BE2C (cell line): ENCODE measurements at regions not wholly inside any gene's neighbourhood (a gene's known extent, or its start where the extent isn't known, plus 50 kb on each side); places are given as distances from the start of the nearest gene placed in this dataset.

Experiments
- DNase-seq: peaks from one replicate; pipeline ENCODE4 v3.0.0-alpha.2; 2020
- H3K27me3 ChIP-seq: fragments of 250-450 bp; sonication (Bioruptor Pico); 2 replicates; pipeline ENCODE4 v1.5.1; 2020; ENCODE audit warnings: mild to moderate bottlenecking
- H3K36me3 ChIP-seq: fragments of 250-450 bp; sonication (Bioruptor Pico); 2 replicates; pipeline ENCODE4 v1.5.1; 2020; ENCODE audit warnings: mild to moderate bottlenecking
- H3K4me1 ChIP-seq: fragments of 250-450 bp; sonication (Bioruptor Pico); 2 replicates; pipeline ENCODE4 v1.5.1; 2020
- H3K4me3 ChIP-seq: 2 replicates; pipeline ENCODE4 v1.5.1; 2011; ENCODE audit warnings: low read depth, low read length
- H3K9me3 ChIP-seq: fragments of 250-450 bp; sonication (Bioruptor Pico); 2 replicates; pipeline ENCODE4 v1.5.1; 2020
- CTCF ChIP-seq: IDR thresholded peaks from 2 replicates; pipeline ENCODE4 v1.5.1; 2012; ENCODE audit warnings: mild to moderate bottlenecking, low read depth, low read length

GRCh38 chr15:62803856-62804400 lies 238.6 kb upstream of the TPM1 start:
- H3K4me3 ChIP-seq: no peak overlapping the region
- no peaks in the 10 kb centered on the region for H3K27me3 ChIP-seq
- no peak for DNase-seq
- H3K9me3 ChIP-seq: no peaks in the 10 kb centered on the region
- no peak for TF ChIP-seq CTCF
- H3K4me1 ChIP-seq: peaks cover 32% of the 10 kb centered on the region
- no peaks in the 10 kb centered on the region for H3K36me3 ChIP-seq

DNA sequence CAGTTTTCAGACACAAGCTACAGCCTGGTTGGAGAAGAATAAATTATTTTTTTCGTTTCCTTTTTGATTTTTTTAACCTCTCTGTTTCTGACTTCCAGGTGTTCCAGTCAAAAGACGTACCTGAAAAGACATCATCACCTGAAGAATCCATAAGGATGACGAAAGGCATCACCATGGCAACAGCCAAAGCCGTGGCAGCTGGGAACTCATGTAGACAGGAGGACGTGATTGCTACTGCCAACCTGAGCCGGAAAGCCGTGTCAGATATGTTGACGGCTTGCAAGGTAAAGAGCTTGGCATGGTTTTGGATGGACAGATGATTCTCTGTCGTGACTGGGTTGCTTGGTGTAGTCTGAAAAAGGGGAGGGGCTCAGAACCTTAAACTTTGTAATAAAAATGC lies 237.0 kb upstream of the TPM1 start:
- no peaks in the 10 kb centered on the region for H3K9me3 ChIP-seq
- H3K4me1 ChIP-seq: peaks cover 44% of the 10 kb centered on the region
- H3K4me3 ChIP-seq: no peak overlapping the region
- no peak for DNase-seq
- no peaks in the 10 kb centered on the region for H3K36me3 ChIP-seq
- no peak for TF ChIP-seq CTCF
- H3K27me3 ChIP-seq: no peaks in the 10 kb centered on the region

DNA sequence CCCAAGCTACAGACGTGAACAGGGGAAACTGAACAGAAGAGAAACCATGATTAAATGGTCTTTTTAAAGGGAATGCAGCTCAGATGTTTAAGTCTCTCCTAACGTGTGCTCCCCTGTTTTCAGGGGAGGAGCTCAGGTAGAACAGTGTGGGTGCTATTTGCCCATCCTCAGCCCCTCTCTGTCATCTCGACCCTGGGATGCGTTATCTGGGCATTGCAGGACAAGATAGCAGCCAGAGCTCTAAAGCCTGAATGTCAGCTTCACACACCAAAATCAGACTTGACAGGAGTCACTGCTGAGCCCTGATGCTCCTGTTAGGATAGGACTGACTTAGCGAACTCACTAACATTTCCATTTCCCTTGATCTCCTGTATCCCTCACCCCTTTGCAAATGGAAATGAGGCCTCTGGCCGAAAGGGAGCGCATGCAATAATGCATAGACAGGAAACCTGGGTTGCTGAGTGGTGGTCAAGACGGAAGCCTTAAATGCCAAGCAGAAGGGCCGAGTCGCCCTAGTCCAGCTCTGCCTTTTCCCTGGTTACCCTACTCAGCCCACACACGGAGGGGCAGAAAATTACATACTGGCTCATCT lies 234.9 kb upstream of the TPM1 start:
- no peaks in the 10 kb centered on the region for H3K9me3 ChIP-seq
- peak; percentile 38 for DNase-seq
- TF ChIP-seq CTCF: no peak
- H3K36me3 ChIP-seq: no peaks in the 10 kb centered on the region
- peaks cover 38% of the 10 kb centered on the region for H3K4me1 ChIP-seq
- no peaks in the 10 kb centered on the region for H3K27me3 ChIP-seq
- H3K4me3 ChIP-seq: no peak overlapping the region

GRCh38 chr15:62809115-62809967 lies 233.2 kb upstream of the TPM1 start:
- Histone ChIP-seq H3K27me3 (no peaks in the 10 kb centered on the region), H3K4me1 (peaks cover 34% of the 10 kb centered on the region), H3K4me3 (no peak overlapping the region), H3K9me3 (no peaks in the 10 kb centered on the region), H3K36me3 (no peaks in the 10 kb centered on the region)
- peak; percentile 50 for DNase-seq
- TF ChIP-seq CTCF: no peak

- DNase-seq: no peak
- H3K4me3 ChIP-seq: no peak overlapping the region
- no peaks in the 10 kb centered on the region for H3K27me3 ChIP-seq
- no peak for TF ChIP-seq CTCF
- H3K9me3 ChIP-seq: no peaks in the 10 kb centered on the region
- H3K36me3 ChIP-seq: no peaks in the 10 kb centered on the region
- peaks cover 34% of the 10 kb centered on the region for H3K4me1 ChIP-seq
Measured at GRCh38 chr15:62809968-62810260, 232.6 kb upstream of the TPM1 start.

DNA sequence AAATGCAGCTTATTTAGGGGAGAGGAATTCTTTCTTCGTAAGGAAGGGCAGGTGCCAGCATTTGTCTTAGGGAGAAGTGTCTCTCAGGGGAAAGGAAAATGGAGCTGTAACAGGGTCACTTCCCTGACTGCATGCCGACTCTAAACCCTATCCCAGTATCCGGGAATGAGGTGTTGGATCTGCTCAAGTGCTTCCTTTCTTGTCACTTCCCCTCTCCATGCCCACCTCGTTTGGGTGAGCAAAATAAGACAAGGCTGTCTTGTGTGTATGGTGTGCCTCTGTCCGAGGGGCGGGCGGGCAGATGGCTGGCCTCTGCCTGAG lies 230.1 kb upstream of the TPM1 start:
- Histone ChIP-seq H3K4me1 (peaks cover 40% of the 10 kb centered on the region), H3K9me3 (no peaks in the 10 kb centered on the region), H3K27me3 (no peaks in the 10 kb centered on the region), H3K36me3 (no peaks in the 10 kb centered on the region), H3K4me3 (no peak overlapping the region)
- no peak for TF ChIP-seq CTCF
- no peak for DNase-seq
